ENCODE measurements at regions not wholly inside any gene's neighbourhood (a gene's known extent, or its start where the extent isn't known, plus 50 kb on each side); places are given as distances from the start of the nearest gene placed in this dataset.

DNA sequence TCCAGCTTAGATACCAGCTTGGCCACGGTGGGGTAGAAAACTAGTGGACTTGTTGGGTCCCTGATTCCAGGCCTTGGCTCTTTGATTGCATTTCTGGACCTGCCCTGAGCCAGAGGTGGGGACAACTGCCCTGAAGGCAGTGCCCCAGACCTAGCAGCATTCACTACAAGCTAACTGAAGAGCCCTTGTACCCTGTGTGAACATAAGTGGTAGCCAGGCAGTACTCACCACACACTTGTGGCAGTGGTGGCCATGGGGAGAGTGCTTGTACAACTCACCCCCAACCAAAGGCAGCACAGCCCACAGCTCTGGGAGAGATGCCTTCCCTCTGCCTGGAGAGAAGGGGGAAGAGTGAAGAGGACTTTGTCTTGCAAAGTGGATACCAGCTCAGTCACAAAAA is 177.3 kb upstream of the NAALADL2 start:
- Histone ChIP-seq H3K9me3 (ENCODE audit: insufficient read depth, low read length) (no peaks in the 10 kb centered on the region), H3K27me3 (ENCODE audit: insufficient read depth, insufficient read length) (no peaks in the 10 kb centered on the region), H3K4me1 (ENCODE audit: insufficient read depth, insufficient read length) (peaks cover 4% of the 10 kb centered on the region), H3K4me3 (ENCODE audit: insufficient read length, low read depth) (no peak overlapping the region), H3K9ac (ENCODE audit: insufficient read length, low read depth) (no peak overlapping the region), H3K36me3 (ENCODE audit: insufficient read depth, insufficient read length, low read length) (no peaks in the 10 kb centered on the region)
- TF ChIP-seq SUZ12 (IDR thresholded peaks at IDR 0.05; ENCODE audit: extremely low read depth, insufficient read depth, insufficient read length): no peak
- no peak for TF ChIP-seq ZNF274 (IDR thresholded peaks at IDR 0.05; ENCODE audit: low read depth, low read length)
- no peak for TF ChIP-seq YY1 (IDR thresholded peaks at IDR 0.05; ENCODE audit: insufficient read depth, insufficient read length)
- DNase-seq (ENCODE audit: low read depth, low spot score): peak; percentile 18

DNA sequence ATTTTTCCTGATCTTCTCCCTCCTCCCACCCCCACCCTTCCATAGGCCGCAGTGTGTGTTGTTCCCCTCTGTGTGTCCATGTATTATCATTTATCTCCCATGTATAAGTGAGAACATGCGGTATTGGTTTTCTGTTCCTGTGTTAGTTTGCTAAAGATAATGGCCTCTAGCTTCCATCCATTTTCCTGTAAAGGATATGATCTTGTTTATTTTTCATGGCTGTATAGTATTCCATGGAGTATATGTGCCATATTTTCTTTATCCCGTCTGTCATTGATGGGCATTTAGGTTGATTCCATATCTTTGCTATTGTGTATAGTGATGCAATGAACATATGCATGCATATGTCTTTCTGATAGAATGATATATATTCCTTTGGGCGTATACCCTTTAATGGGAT is 173.3 kb upstream of the NAALADL2 start:
- H3K9me3 ChIP-seq (ENCODE audit: insufficient read depth, low read length): no peaks in the 10 kb centered on the region
- no peak for TF ChIP-seq ZNF274 (IDR thresholded peaks at IDR 0.05; ENCODE audit: low read depth, low read length)
- no peak for DNase-seq (ENCODE audit: low read depth, low spot score)

DNA sequence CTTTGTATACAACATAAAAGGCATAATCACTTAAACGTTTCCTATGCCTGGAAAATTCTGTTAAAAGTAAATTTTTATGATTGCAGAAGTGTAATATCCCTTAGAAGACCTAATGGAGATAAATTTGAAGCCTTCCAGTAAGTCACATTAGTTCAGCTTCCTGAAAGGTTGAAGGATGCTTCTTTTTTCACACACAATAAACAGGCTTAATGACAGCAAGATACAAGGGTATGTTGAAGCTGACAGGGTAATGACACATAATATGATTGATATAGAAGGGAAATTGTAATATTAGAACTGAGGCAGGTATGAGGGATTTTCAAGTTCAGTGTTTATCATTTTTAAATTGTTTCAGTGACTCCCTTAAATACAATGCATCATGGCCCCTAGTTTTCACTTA is 161.8 kb upstream of the NAALADL2 start:
- no peaks in the 10 kb centered on the region for H3K36me3 ChIP-seq (ENCODE audit: insufficient read depth, insufficient read length, low read length)
- H3K9me3 ChIP-seq (ENCODE audit: insufficient read depth, low read length): no peaks in the 10 kb centered on the region
- TF ChIP-seq SUZ12 (IDR thresholded peaks at IDR 0.05; ENCODE audit: extremely low read depth, insufficient read depth, insufficient read length) (no peak), YY1 (IDR thresholded peaks at IDR 0.05; ENCODE audit: insufficient read depth, insufficient read length) (no peak), ZNF274 (IDR thresholded peaks at IDR 0.05; ENCODE audit: low read depth, low read length) (no peak)
- H3K4me1 ChIP-seq (ENCODE audit: insufficient read depth, insufficient read length): no peaks in the 10 kb centered on the region
- no peaks in the 10 kb centered on the region for H3K27me3 ChIP-seq (ENCODE audit: insufficient read depth, insufficient read length)
- no peak overlapping the region for H3K9ac ChIP-seq (ENCODE audit: insufficient read length, low read depth)
- DNase-seq (ENCODE audit: low read depth, low spot score): no peak
- H3K4me3 ChIP-seq (ENCODE audit: insufficient read length, low read depth): no peak overlapping the region

More for the DNA sequence above, 173.3 kb upstream of the NAALADL2 start:
- no peak overlapping the region for H3K9ac ChIP-seq (ENCODE audit: insufficient read length, low read depth)
- H3K4me3 ChIP-seq (ENCODE audit: insufficient read length, low read depth): no peak overlapping the region
- no peaks in the 10 kb centered on the region for H3K27me3 ChIP-seq (ENCODE audit: insufficient read depth, insufficient read length)
- peaks cover 4% of the 10 kb centered on the region for H3K4me1 ChIP-seq (ENCODE audit: insufficient read depth, insufficient read length)
- H3K36me3 ChIP-seq (ENCODE audit: insufficient read depth, insufficient read length, low read length): no peaks in the 10 kb centered on the region

DNA sequence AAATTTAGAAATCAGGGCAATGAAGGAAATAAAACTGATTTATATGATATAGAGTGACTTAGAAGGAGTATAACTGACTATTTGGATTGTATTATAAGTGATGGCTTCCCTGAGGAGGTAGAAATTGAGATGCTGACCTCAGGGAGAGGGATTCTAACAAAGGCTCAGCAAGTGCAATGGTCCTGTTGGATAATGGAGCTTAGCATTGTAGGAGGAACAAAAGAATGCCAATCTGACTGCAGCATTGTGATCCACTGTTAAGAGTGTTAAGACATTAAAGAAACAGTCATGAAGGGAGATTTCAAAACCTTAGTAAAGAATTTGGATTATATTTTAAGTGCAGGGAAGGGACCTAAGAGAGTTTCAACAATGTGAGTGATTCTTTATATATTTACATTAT is 158.4 kb upstream of the NAALADL2 start:
- Histone ChIP-seq H3K9me3 (ENCODE audit: insufficient read depth, low read length) (no peaks in the 10 kb centered on the region), H3K36me3 (ENCODE audit: insufficient read depth, insufficient read length, low read length) (no peaks in the 10 kb centered on the region), H3K27me3 (ENCODE audit: insufficient read depth, insufficient read length) (no peaks in the 10 kb centered on the region), H3K4me3 (ENCODE audit: insufficient read length, low read depth) (no peak overlapping the region), H3K4me1 (ENCODE audit: insufficient read depth, insufficient read length) (no peaks in the 10 kb centered on the region), H3K9ac (ENCODE audit: insufficient read length, low read depth) (no peak overlapping the region)
- TF ChIP-seq SUZ12 (IDR thresholded peaks at IDR 0.05; ENCODE audit: extremely low read depth, insufficient read depth, insufficient read length) (no peak), ZNF274 (IDR thresholded peaks at IDR 0.05; ENCODE audit: low read depth, low read length) (no peak), YY1 (IDR thresholded peaks at IDR 0.05; ENCODE audit: insufficient read depth, insufficient read length) (no peak)
- DNase-seq (ENCODE audit: low read depth, low spot score): peak; percentile 27

DNA sequence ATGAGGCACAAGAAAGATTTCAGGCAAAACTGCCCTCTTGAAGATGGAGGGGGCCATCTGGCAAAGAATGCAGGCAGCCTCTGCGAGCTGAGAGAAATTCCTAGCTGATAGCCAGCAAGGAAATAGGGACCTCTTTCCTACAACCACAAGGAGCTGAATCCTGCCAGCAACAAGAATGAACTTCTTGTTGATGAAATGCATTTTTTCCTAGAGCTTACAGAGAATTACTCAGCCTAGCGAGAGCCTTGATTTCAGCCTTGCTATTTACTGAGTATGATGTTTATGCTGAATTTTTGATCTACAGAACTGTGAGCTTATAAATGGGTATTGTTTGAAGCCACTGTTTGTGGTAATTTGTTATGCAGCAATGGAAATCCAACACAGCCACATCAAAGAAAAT is 148.5 kb upstream of the NAALADL2 start:
- no peak for DNase-seq (ENCODE audit: low read depth, low spot score)
- H3K9me3 ChIP-seq (ENCODE audit: insufficient read depth, low read length): no peaks in the 10 kb centered on the region
- H3K4me3 ChIP-seq (ENCODE audit: insufficient read length, low read depth): no peak overlapping the region
- H3K27me3 ChIP-seq (ENCODE audit: insufficient read depth, insufficient read length): no peaks in the 10 kb centered on the region
- no peak overlapping the region for H3K9ac ChIP-seq (ENCODE audit: insufficient read length, low read depth)
- TF ChIP-seq YY1 (IDR thresholded peaks at IDR 0.05; ENCODE audit: insufficient read depth, insufficient read length): no peak
- TF ChIP-seq SUZ12 (IDR thresholded peaks at IDR 0.05; ENCODE audit: extremely low read depth, insufficient read depth, insufficient read length): no peak
- no peak for TF ChIP-seq ZNF274 (IDR thresholded peaks at IDR 0.05; ENCODE audit: low read depth, low read length)
- no peaks in the 10 kb centered on the region for H3K36me3 ChIP-seq (ENCODE audit: insufficient read depth, insufficient read length, low read length)
- H3K4me1 ChIP-seq (ENCODE audit: insufficient read depth, insufficient read length): no peaks in the 10 kb centered on the region

DNA sequence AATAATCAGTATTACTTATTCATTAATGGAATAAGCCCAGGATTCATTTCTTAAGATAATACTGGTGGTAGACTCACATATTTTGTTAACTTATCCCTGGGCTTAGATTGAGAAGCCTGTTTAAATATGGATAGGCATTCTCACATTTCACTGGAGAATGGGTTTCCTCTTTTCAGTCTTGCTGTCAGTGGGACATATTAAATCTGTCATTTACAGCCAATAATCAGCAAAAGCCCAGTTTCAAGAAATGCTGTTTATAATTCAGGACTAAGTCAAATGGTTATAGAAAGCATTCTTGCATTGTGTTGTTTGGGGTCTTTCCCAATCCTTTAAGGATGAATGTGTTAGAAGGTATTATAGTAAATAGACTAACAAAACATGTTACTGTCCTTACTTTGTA is 143.7 kb upstream of the NAALADL2 start:
- no peak for DNase-seq (ENCODE audit: low read depth, low spot score)
- H3K4me1 ChIP-seq (ENCODE audit: insufficient read depth, insufficient read length): no peaks in the 10 kb centered on the region
- TF ChIP-seq ZNF274 (IDR thresholded peaks at IDR 0.05; ENCODE audit: low read depth, low read length): no peak
- TF ChIP-seq YY1 (IDR thresholded peaks at IDR 0.05; ENCODE audit: insufficient read depth, insufficient read length): no peak
- no peak for TF ChIP-seq SUZ12 (IDR thresholded peaks at IDR 0.05; ENCODE audit: extremely low read depth, insufficient read depth, insufficient read length)

DNA sequence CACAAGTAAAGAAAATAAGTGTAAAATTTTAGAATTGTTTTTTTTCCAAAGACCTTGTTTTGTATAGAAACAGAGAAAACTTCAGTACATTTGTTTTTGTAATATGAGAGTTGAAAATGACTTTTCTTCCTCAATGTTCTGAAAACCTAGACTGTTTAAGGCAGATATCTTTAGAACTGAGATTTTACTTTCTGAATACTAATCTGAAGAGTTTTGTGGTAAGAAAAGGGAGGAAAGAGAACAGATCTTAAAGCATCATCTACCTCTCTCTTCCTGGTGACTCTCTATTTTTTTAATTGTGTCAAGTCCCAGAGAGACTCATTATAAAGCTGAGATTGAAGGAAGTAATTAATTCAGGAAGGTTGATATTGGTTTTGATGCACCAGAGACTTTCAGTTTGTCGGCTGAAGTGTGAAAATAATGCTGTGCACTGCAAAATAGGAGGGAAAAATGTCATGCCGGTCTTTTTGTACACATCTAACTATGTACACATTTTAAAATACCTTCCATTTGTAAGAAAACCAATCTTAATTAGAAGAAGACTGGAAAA is 142.1 kb upstream of the NAALADL2 start:
- Histone ChIP-seq H3K4me3 (ENCODE audit: insufficient read length, low read depth) (no peak overlapping the region), H3K9me3 (ENCODE audit: insufficient read depth, low read length) (no peaks in the 10 kb centered on the region), H3K4me1 (ENCODE audit: insufficient read depth, insufficient read length) (no peaks in the 10 kb centered on the region), H3K36me3 (ENCODE audit: insufficient read depth, insufficient read length, low read length) (no peaks in the 10 kb centered on the region), H3K27me3 (ENCODE audit: insufficient read depth, insufficient read length) (no peaks in the 10 kb centered on the region), H3K9ac (ENCODE audit: insufficient read length, low read depth) (no peak overlapping the region)
- TF ChIP-seq YY1 (IDR thresholded peaks at IDR 0.05; ENCODE audit: insufficient read depth, insufficient read length): no peak
- no peak for TF ChIP-seq SUZ12 (IDR thresholded peaks at IDR 0.05; ENCODE audit: extremely low read depth, insufficient read depth, insufficient read length)
- DNase-seq (ENCODE audit: low read depth, low spot score): no peak

More for the DNA sequence above, 143.7 kb upstream of the NAALADL2 start:
- no peaks in the 10 kb centered on the region for H3K27me3 ChIP-seq (ENCODE audit: insufficient read depth, insufficient read length)
- H3K9ac ChIP-seq (ENCODE audit: insufficient read length, low read depth): no peak overlapping the region
- H3K9me3 ChIP-seq (ENCODE audit: insufficient read depth, low read length): no peaks in the 10 kb centered on the region
- H3K36me3 ChIP-seq (ENCODE audit: insufficient read depth, insufficient read length, low read length): no peaks in the 10 kb centered on the region
- no peak overlapping the region for H3K4me3 ChIP-seq (ENCODE audit: insufficient read length, low read depth)

DNA sequence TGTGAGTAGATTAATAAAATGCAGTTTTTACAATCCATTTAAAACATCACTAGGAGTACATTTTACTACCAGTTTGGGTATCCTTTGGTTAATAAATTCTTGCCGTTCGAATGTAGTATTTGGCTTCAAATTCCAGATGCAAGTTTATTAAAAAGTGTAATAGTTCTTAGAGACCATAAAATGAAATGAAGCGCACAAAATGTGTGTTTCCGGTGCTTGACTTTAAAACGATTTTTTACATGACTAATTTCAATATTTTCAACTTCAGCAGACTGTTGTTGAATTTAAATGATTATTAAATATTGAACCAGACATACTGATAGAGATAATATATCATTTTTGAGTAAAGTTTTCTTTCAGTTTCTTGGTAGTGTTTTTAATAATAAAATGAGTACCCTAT is 138.4 kb upstream of the NAALADL2 start:
- no peak for DNase-seq (ENCODE audit: low read depth, low spot score)
- H3K4me3 ChIP-seq (ENCODE audit: insufficient read length, low read depth): no peak overlapping the region
- H3K9me3 ChIP-seq (ENCODE audit: insufficient read depth, low read length): no peaks in the 10 kb centered on the region
- no peak for TF ChIP-seq SUZ12 (IDR thresholded peaks at IDR 0.05; ENCODE audit: extremely low read depth, insufficient read depth, insufficient read length)
- no peak for TF ChIP-seq YY1 (IDR thresholded peaks at IDR 0.05; ENCODE audit: insufficient read depth, insufficient read length)
- no peak for TF ChIP-seq ZNF274 (IDR thresholded peaks at IDR 0.05; ENCODE audit: low read depth, low read length)
- no peaks in the 10 kb centered on the region for H3K36me3 ChIP-seq (ENCODE audit: insufficient read depth, insufficient read length, low read length)
- H3K27me3 ChIP-seq (ENCODE audit: insufficient read depth, insufficient read length): no peaks in the 10 kb centered on the region
- H3K9ac ChIP-seq (ENCODE audit: insufficient read length, low read depth): no peak overlapping the region
- no peaks in the 10 kb centered on the region for H3K4me1 ChIP-seq (ENCODE audit: insufficient read depth, insufficient read length)

All from NT2/D1 (cell line).